NCI-H128 (cell line): ENCODE measurements at regions not wholly inside any gene's neighbourhood (a gene's known extent, or its start where the extent isn't known, plus 50 kb on each side); places are given as distances from the start of the nearest gene placed in this dataset.

ENCODE experiments used
- DNase-seq: peaks from one replicate; lab custom pipeline; 2025; ENCODE audit not compliant: unreplicated experiment; lab: John Stamatoyannopoulos, UW

DNA sequence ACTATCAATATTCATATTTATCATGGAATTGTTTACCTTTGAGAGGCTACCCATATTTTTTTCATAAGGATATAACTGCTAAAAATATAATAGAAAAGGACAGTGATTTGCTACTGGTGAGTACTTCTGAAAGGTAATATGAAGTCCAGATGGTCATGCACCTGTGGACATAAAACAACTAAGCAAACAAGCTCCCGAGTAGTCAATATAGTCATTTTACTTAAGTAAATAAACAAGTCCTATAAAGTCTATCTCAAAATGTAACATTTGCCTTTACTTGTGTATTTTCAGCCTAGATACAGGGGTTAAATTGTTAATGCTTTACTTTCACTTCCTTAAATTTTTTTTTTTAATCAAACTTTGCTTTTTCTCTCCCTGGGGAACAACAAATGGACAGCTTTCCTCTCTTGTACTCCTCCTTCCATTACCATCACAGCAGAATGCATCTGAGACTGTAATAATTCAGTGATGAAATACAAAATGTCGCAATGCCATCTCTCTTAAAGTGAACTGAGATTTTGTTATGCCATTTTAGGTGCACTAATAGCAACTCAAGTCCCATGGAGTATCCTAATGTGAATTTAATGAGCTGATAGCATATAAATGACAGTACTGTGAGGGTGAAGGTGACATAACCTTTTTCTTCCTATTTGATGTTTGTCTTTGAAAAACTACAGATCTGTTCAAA, 1325.4 kb upstream of the ZEB2 start:
- DNase-seq, result no peak

DNA sequence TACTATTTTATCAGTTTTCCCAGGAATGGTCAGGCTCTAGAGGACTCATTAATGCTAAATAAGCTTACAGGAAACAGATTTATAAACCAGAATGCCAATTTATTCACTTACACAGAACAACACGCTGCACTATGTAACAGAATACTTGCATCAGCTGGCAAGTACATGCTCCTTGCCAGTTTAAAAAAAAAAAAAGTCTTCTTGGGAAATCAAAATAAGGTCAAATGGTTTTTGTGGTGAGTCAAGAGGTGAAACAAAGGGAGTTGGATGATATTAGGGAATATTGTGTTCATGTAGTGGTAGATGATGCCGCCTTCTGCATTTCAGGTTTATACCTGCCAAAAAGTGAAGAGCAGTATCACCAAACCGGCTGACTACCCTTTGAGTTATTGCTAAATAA, 1322.1 kb upstream of the ZEB2 start:
- DNase-seq, result no peak

DNA sequence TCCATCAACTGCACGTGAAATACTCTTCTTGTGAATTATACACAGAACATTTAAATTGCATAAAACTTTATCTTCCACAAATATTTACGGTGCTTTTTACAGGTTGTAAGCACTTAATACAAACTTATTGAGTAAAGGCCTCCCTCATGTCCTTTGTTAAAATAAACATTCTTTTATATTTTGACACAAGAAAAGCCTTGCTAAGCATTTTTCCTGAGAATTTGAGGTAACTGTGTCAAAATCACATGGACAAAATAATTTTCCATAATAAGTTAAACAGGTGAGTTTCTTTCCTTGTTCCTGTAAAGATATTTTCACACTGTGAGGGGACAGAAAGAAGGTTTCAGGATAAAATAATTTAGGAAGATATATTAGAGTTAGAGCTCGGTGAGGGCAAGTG, 1317.1 kb upstream of the ZEB2 start:
- no peak for DNase-seq

DNA sequence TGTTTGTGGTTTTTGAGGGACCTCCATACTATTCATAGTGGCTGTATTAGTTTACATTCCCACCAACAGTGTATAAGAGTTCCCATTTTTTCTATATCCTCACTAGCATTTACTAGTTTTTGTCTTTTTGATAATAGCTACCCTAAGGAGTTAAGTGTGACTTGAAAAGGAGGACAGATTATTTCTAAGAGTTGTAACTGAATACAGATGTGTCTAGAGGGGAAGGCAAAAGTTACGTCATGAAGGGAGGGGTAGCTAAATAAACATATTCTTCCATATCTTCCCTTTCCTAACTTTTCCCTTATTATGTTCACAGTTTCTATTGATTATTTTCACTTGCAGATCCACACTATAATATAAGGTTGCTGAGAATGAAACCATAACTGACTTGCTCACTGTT, 1315.7 kb upstream of the ZEB2 start:
- no peak for DNase-seq

DNA sequence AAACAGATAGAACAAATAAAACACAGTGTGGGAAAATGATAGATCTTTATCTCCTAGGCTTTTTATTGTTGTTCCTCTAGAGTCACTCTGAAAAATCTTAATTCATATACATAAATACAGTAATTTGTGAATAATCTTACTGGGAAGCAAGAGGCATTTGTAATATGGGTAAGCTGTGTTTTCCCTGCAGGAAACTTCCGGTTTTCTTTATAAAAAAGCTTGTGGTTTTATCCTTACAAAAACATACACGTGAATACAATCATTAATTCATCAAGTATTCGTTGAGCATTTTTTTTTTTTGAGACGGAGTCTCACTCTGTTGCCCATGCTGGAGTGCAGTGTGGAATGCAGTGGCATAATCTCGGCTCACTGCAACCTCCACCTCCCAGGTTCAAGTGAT, 1312.8 kb upstream of the ZEB2 start:
- no peak for DNase-seq

DNA sequence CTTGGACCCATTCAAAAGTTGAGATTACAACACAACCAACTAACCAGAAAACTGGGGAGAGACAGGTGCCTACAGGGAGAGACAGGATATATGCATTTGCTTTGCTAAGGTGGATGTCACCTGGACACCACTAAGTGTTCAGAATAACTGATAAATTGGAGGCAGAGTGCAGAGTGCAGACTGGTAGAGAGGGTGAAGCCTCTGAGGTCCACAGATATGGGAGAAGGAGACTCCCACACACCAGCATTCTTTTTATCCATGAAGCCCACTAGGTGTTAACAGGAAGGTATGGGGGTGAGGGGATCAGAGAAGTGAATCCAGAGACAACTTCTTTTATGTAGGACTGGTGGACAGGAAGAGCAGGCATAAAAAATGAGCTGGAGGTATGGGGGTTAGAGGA, 1310.0 kb upstream of the ZEB2 start:
- DNase-seq, result no peak

DNA sequence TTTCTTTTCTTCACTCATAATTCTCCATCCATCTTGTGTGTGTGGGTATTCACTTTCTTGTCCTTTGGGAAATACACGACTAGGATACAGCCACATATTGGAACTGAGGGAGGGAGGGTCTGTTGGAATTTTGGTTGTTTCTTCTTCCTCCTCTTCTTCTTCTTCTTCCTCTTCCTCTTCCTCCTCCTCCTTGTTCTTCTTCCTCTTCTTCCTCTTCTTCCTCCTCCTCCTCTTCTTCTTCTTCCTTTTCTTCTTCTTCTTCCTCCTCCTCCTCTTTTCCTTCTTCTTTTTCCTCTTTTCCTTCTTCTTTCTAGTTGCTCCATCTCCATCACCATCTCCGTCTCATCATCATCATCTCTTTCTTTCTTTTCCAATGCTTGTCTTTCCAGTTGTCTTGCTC, 1307.3 kb upstream of the ZEB2 start:
- DNase-seq, result no peak

DNA sequence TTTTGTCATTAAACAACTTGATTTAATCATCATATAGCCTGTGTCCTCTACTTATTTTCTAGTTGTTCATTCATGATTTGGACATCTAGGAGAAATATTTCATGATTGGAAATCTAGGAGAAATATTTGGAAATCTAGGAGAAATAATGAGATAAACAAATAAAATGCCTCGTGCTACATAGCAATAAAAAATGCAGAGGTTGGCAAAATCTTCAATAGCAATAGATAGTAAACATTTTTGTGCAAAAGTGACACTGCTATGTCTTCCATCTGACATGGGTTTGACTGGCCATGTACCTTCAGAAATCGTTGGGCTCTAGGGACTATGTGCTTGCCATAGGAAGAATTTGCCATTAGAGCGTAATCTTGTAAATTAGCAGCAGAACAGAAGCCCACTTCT, 1304.5 kb upstream of the ZEB2 start:
- no peak for DNase-seq

DNA sequence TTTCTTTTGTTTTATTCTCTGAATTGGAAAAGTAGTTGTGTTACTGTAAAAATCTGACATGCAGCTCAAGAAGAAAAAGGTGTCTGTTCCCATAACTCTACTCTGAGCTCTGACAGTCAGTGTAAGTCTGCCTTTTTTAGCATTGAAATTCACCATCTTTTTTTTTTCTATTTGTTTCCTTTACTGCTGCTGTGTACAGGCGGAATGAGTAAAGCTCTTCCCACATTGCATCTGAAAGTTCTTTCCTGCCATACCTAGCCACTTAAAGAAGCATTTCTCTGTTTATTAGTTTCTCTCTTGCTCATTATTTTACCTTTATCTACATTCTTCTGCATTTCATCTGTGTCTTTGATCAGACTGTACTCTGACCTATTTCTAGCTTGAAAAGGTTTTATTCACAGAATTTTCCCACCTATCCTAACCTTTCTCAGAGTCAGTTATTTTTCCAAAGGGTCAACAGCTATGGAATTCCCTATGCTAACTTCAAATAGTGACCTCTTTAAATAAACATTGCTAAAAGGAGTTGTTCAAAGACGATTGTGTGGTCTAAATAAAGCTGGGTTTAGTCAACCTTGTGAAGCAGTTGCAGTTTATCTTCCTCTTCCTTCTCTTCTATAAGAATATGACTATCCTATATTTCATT, 1303.1 kb upstream of the ZEB2 start:
- no peak for DNase-seq

DNA sequence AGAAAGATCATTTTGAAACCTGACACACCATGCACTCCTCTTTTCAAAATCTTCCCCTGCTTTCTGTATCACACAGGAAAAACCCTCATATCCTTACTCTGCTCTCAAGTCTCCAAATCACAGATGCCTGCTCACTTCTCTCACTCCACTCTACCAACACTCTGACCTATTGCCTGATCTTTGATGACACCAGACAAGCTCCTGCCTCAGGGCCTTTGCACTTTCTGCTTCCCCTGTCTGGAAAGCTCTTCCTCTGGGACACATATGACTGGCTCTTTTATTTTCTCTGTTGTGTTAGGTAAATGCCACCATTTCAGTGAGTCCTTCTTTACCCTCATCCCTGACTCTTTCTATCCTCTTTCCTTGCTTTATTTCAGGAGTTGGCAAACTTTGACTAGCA, 1300.7 kb upstream of the ZEB2 start:
- DNase-seq, result no peak

DNA sequence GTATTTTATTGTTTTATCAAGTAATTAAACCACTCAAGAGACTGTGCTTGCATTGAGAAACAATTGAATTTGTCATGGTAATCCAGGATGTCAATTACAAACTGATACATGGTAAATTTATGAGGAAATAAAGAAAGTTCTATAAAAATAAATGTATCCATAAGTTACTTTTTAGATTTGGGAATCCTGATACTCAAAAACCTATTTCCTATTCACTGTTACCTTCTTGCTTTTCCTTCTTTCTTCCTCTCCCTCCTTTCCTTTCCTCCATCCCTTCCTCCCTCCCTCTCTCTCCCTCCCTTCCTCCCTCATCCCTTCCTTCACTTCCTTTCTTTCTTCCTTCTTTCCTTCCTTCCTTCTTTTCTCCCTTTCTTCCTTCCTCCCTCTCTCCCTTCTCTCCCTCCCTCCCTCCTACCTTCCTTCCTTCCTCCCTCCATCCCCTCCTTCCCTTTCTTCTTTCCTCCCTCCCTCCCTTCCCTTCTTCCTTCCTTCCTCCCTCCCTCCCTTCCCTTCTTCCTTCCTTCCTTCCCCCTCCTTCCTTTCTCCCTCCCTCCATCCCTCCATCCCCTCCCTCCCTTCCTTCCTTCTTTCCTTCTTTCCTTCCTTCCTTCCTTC, 1299.1 kb upstream of the ZEB2 start:
- DNase-seq, result no peak

DNA sequence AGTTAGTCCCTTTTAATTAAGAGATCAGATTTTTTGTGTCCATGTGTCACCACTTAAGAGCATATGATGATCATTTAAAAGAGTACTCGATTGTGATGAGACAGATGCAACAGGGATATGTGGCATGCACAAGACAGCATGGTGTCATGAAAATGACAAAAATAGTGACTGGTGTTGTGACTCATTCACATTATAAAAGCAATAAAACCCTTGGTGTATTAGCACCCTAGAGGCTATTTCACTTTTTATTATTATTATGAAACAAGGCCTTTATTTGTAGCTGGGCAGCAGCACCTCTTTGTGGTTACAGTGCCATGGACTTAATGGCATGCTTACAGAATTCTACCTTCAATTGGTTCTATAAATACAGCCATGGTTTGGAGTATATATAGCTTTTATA, 1296.0 kb upstream of the ZEB2 start:
- no peak for DNase-seq

DNA sequence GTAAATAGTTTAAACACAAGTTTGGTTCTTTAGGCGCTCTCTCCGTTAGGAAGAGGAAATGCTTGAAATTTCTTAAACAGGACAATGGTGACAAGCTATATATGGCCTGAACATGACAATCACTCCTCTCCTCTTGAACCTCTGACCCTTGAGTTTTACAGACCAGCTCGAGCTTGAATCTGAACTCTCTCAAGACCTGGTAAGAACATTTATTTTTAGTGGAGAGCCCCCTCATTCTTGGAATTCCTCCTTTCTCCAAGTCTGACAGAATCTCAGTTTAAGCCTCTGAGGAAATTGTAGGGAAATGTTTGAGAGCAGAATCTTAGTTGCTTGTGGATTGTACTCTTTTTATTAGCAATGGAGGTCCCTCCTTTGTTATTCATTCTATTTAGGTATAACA, 1293.6 kb upstream of the ZEB2 start:
- no peak for DNase-seq

DNA sequence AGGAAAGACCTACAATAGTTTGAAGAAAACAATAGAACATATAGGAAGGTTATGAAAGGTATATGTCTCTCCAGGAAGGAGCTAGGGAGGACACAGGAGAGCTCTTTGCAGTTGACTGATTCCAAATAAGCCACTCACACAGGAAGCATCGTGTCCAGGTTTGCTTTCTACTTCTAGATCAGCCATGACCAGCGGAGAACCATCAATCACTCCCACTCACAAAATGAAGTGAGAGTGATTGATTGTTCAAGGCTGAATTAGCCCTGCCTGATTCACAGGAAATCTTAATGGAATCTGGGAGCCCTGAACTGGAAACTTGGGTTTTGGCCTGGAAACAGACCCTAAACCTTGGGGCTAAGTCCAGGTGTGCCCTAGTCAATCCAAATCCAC, 1292.2 kb upstream of the ZEB2 start:
- DNase-seq, result no peak

DNA sequence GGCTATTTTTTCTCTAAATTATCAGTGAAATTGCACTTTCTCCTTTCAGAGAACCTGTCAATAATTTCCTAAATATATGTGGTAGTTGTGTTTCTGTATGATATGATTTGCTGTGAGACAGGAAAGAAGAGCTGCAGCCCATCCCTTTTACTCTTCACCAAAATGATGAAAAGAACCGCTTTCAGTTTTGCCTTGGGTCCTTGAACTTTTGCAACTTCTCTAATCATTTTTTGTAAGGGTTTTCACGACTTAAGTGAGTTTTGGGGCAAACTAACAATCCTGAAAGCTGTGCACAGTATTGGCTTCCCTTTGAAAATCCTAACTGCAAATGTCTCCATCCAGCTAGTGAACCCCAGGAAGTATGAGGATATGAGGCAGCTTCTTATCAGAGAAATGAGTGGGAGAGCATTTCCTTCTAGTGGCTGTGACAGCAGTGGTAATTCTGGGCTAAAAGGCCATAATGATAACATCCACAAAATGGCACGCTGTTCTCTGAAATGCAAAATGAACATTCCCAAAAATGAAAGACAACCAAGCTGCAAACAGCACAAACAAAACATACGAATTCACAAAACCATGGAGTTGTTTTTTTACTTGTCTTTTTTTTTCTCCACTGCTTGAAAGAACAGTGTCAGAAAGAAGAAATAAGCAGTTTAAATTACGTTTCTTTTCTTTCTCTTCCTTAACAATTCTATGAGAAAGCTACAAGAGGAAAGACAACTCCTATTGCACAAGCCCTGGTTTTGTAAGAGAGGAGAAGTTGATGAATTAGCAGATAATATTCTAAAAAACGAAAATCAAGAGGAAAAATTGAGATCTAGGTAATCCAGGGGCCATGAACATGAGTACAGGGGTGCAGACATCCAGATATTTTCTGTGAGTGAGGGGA, 1291.6 kb upstream of the ZEB2 start:
- DNase-seq, result no peak

DNA sequence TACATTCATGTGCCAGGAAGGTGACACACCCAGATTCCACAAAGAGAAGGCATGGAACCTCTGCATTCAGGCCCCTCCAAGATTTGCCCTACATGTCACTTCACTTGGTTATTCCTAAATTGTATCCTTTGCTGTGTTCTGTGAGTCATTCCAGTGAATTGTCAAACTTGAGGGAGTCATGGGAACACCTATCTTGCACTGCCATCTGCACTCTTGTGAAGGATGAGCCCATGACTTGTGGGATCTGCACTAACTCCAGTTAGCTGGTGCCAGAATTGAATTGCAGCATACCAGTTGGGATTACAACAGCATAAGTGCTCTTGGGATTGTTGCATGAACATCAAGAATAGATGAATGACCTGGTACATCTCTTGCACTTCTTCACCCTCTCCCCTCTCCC, 1288.0 kb upstream of the ZEB2 start:
- DNase-seq, result no peak

DNA sequence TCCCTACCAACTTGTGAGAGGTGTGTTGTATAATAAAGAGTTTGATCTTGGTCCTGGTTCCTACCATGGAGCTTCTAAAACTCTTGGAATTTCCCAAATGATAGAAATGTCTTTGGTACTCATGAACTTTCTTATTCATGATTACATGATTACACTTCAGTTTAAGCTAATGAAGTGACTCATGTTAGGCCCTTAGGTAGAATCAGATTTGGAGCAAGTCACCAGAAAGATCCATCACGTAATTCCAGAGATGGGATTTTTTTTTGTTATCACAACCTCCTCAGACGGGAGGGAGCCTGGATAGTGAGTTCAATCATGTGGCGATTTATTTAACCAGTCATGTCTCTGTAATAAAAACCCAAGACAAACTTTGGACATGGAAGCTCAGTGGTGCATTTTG, 1287.6 kb upstream of the ZEB2 start:
- DNase-seq, result no peak

DNA sequence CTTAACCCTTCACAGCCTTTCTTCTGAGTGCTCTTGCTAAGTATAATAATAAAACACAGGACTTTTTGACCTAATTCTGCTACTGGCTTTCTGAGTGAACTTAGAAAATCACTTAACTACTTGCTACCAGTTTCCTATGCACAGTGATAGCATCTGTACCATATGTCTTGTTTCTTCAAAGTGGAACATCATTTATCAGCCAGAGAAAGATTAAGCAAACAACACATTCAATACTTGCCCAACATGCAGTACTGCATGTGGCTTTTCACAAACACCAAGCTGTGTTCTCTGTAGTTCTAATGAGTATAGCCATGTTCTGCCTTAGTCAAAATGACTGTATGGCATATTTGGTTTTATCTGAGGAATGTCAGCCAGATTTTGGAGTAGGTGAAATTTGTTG, 1286.6 kb upstream of the ZEB2 start:
- no peak for DNase-seq

DNA sequence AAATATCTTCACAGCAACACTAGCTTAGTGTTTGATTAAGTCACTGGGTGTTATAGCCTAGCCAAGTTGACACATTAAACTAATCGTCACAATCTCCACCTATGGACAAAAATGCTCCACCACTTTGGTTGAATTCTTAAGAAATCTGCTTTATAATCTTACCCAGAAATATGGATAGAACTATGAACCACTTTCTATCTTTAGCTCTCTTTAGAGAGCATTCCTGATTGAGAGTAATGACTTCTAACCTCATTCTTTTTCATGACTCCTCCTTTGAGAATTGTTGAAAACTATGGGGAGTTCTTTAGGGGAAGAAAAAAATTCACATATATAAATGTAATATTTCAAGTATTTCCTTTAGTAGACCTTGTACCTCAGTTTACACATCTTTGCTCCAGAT, 1282.2 kb upstream of the ZEB2 start:
- no peak for DNase-seq

DNA sequence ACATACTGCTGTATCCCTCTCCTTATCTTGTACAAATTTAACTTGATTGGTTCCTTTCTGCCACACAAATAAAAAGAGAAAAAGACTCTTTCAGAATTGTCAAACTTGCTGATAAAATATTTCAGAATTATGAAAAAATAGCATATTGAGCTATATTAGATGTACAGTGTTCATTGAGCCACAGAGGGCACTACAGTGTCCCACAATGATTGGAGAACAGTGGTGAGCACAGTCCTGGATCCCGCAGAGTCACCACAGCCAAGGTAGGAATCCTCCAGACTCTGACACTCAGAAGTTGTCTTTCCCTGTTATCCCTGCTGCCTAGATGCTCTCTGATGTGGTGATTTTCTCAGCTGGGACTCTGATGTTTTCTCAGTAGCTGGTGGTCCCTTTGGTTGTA, 1281.3 kb upstream of the ZEB2 start:
- no peak for DNase-seq

DNA sequence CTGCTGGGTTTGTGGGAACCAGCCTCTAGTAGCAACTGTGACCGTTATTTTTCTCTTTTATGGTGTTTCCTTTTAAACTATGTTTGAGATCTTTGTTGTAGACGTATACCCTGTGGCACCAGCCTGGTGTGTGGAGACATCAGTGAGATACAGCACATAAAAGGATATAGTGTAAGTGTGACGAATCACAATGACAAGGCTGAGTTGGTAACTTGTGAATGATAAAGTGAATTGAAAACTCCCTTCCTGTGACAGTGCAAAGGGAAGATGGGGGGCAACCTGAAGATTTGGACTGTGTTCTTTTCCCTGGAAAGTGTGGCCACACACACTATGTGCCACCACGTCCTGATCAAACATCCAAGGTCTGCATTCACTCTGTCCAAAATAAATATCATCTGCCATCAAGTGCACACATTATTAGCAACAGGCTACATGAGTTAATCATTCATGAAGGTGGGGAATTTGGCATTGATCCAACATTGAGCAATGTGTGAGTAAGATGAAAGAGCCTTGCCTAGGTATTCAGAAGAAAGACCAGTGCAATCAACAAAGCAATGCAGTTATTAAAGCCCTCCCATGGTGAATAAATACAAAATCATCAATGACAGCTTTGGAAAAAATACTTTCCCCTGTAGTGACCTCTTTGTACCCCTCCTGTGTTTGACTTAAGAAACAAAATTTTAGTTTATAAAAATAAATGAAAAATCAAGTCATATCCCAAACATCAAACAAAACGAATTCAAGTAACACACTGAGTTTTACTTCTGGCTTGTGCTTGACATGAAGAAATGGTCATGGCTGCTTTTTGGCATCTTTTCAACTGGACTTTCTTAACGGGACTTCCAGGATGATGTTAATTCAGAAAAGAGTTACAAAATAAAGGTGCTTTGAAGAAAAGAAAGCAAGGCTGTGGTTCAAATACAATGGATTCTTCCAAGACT, 1280.5 kb upstream of the ZEB2 start:
- DNase-seq, result no peak
